Stimulated activated CD4-positive, alpha-beta T cell treated with anti-CD3 and anti-CD28 coated beads, Interleukin-12 subunit alpha, Interleukin-12 subunit beta, amount 100 ng/mL, for 48 hours (primary cell): ENCODE measurements at regions not wholly inside any gene's neighbourhood (a gene's known extent, or its start where the extent isn't known, plus 50 kb on each side); places are given as distances from the start of the nearest gene placed in this dataset.

Experiments
- DNase-seq, 3 donors: peaks; one replicate each; pipeline ENCODE4 v3.0.0-alpha.2; 2020; ENCODE audit warnings: low read depth in 2 of 3, low spot score in 1 of 3

DNA sequence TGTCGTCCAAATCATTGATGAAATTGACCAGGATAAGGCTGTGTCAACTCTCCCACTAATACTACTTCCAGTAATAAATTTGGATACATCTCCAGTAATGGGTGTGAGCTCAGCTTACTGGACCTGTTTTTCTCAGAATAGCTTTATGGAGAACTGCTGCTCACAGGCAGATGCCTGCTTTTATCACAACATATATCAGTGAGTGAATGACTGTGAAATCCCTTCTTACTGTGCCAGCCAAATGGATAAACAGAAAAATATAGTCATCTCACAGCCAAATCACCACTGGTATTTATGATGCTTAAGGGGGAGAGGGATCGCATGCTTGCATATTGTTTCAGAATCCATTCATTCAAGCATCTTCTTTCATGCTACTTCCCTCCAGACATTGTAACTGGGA lies 148.4 kb upstream of the PAPPA start:
- DNase-seq: no peak

- DNase-seq: no peak
Measured at GRCh38 chr9:116007824-116008223, 145.8 kb upstream of the PAPPA start.

DNA sequence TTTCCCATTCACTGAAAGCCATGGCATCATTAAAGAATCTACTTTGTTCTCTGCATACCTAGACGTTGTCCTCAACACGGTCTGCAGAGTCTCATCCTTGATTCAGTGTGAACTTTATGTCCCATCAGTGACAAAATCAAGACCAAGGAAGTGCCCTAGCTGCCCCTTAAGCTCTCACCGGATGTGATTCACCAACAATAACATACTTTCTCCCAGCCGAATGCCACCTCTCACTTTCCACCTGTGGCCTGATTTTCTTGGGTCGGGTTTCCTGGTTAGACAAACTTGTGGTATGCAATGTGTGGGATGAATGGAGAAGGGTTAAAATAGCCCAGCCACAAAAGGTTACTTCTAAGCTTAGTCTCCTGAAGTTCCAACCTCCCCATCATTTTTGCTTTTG lies 145.3 kb upstream of the PAPPA start:
- no peak for DNase-seq

DNA sequence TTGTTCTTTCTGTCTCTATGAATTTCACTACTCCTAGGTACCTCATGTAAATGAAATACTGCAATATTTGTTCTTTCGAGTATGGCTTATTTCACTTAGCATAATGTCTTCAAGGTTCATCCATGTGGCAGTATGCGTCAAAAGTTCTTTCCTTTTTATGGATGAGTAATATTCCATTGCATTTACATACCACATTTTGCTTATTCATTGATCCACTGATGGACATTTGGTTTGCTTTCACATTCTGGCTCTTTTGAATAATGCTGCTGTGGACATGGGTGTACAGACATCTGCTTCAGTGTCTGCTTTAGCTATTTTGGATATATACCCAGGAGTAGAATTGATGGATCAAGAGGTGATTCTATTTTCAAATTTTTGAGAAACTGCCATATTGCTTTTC lies 144.2 kb upstream of the PAPPA start:
- DNase-seq: no peak

DNA sequence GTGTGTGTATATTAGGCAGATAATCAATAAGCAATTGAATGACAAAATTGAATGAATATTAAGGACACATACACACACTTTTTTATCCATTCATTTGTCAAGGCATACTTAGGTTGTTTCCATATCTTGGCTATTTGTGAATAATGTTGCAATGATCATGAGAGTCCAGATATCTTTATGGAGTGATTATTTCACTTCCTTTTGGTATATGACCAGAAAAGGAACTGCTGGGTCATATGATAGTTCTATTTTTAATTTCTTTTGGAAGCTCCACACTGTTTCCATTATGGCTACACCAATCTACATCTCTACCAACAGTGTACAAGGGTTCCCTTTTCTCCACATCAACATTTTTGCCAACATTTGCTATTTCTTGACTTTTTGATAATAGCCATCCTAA lies 137.7 kb upstream of the PAPPA start:
- DNase-seq: no peak

DNA sequence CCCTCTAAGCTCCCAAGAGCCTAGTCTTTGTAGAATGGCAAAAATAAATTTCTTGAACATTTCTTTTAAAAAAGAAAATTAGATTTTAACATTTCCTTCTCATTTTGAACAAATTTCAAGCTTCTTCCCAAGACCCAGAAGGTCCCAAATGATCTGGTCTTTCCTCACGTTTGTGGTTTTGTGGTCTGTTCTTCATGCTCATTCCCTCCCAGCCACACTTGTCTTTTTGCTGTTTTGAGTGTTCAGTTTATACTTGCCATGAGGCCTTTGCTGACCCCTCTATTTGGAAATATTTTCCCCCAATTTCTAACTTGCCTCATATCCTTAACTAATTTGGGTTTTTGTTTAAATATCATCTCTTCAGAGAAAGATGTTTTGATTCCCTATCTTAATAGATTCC lies 133.4 kb upstream of the PAPPA start:
- no peak for DNase-seq

DNA sequence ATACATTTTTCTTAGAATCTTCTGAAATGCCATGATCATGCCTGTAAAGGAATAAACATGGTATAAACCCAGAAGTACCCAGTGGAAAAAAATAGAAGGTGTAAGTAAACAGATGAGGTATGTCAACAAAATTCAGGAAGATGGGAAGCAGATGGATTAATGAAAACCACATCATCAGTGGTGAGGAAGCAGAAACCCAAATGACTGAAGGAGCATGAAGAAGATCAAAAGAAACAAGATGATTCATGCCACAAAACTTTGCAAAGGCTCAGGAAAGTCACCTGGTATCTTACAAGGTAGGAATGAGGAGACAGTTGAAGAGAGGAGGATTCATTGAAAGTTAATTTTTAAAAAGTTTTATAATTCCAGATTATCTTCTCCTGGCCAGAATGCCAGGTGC lies 132.8 kb upstream of the PAPPA start:
- no peak for DNase-seq

- DNase-seq: no peak
Measured at GRCh38 chr9:116027096-116027495, 126.5 kb upstream of the PAPPA start.

- no peak for DNase-seq
Measured at GRCh38 chr9:116027511-116027910, 126.1 kb upstream of the PAPPA start.

GRCh38 chr9:116027951-116028350 lies 125.6 kb upstream of the PAPPA start:
- no peak for DNase-seq

GRCh38 chr9:116030517-116030916 lies 123.1 kb upstream of the PAPPA start:
- no peak for DNase-seq

- no peak for DNase-seq
Measured at GRCh38 chr9:116032683-116033440, 120.7 kb upstream of the PAPPA start.

DNA sequence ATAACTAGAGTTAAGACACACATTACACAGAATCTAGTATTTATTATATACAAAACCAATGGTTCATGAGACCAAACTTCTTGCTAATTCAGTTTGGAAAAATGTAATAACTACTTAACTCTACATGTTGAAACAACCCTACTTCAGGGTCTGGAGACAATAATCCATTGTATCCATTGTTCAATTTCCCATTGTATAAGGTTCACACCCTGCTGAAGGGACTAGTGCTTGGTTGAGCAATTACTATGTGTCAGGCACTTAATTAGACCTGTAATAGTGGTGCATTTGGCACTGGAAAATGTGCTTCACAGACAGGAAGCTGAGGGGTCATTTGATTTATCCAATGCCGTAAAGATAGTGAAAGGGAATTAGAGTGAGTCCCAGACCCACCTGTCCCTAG lies 114.3 kb upstream of the PAPPA start:
- DNase-seq: no peak

DNA sequence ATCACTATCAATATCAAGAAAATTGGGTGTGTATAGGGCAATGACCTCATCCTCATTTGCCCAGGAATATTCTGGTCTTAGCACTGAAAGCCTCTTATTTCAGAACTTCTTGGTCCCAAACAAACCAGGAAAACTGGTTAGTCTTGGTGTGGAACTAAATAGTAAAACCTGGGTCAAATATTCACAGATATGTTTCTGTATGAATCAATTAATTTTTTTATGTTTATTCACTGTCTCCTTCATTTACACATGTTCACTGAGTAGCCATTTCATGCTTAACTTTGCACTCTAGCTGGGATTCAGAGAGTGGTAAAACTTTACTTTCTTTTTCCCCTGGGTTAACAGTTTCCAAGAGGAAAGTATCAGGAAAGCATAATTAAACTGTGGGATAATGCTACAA lies 113.7 kb upstream of the PAPPA start:
- no peak for DNase-seq

GRCh38 chr9:116042321-116042720 lies 111.3 kb upstream of the PAPPA start:
- no peak for DNase-seq

GRCh38 chr9:116045083-116045482 lies 108.5 kb upstream of the PAPPA start:
- no peak for DNase-seq

DNA sequence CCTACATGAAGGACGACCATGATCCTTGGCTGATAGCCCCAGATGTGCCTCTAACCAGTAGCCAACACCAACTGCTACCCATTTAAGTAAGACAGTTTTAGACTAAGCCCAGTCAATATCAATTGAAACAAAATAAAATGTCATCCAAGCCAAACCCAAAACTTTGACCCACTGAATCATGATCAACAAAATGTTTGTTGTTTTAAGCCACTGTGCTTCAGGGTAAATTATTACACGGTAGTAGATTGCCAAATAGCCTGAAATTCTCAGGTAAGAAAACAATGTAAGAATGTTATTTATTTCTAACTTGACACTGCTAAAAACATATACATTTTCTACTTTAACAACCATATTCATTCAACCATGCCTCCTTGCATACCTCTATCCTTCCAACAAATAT lies 105.5 kb upstream of the PAPPA start:
- no peak for DNase-seq

DNA sequence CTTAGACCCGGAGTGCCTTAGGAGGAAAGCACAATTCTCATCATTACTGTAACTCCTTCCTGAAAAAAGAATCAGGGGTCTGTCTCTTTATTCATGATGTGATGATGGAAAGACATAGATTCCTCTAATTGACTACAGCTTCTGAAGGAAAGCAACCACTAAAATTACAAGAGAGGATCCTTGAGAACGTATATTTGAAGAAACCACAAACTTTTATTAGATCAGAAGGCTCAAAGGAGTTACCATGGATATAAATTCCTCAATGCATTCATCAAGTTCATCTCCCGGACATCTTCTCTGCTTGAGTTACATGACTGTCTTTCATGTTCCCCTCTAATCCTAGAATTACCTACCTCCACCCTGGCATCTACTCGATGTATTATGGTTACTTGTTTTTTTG lies 104.1 kb upstream of the PAPPA start:
- no peak for DNase-seq

- no peak for DNase-seq
Measured at GRCh38 chr9:116051528-116051927, 102.1 kb upstream of the PAPPA start.

DNA sequence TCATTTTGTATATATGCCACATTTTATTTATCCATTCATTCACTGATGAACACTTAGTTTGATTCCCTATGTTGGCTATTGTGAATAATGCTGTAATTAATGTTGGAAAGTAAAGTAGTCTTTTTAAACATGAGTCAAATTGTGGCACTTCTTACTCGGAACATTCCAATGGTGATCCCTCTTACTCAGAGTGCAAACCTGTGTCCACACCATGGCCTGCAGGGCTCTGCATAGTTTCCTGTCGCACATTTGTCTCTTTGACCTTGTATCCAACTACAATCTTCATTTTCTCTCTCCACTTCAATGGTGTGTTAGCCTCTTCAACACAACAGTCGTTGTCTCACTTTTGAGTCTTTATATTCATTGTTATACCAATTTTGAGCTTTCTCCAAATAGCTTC lies 98.1 kb upstream of the PAPPA start:
- no peak for DNase-seq

DNA sequence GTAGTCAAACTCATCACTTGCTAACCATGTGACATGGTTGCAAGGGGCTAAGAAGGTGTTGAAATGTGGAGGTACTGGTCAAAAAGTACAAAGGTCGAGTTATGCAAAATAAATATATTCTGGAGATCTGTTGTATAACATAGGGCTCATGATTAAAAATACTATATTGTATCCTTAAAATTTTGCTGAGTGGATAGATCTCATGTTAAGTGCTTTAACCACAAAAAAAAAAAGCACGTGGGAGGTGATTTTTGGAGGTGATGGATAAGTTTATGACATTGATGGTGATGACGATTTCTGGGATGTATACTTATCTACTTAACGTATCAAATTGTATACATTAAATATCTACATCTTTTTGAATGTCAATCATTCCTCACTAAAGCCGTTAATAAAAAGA lies 96.2 kb upstream of the PAPPA start:
- DNase-seq: no peak

GRCh38 chr9:116058421-116058820 lies 95.2 kb upstream of the PAPPA start:
- DNase-seq: no peak

DNA sequence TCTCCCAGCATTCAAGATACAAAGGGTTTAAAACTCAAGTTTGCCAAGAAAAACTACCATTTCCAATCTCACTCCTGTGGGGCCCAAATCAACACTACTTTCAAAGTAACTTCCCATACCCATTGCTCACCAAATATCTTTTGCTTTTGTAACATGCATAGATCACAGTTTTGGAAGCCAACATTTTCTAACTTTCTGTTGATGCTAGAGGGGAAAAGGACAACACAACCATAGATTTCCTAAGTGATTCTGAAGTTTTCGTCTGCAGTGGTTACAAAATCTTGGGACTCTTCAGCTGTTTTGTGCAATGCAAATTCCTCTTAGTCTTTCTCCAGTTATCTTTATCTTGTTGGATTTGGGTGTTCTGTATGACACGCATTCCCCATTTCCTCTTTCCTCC lies 94.1 kb upstream of the PAPPA start:
- DNase-seq: no peak

DNA sequence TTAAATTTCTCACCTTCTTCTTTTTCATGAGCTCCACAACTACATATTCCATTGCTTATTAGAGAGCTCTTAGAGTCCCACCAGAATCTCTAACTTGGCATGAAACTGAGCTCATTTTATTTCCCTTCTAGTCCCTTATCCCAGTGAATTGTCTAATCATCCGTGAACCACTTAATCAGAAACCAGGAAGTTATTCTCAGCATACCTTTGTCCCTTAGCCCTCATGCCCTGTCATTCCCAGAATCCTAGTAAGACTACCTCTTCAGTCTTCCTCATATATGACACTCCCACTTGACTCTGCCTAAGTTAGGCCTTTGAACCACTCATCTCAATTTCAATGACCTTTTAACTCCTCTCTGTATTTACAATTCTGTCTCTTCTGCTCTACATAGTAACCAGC lies 93.0 kb upstream of the PAPPA start:
- no peak for DNase-seq
